Esophagus squamous epithelium (tissue), 4 donors: ENCODE measurements at regions not wholly inside any gene's neighbourhood (a gene's known extent, or its start where the extent isn't known, plus 50 kb on each side); places are given as distances from the start of the nearest gene placed in this dataset.

Experiments used
- POLR2A ChIP-seq, 4 donors: fragments of 450-650 bp; IDR thresholded peaks; one replicate each; pipeline ENCODE4 v1.6.1; 2017; ENCODE audit warnings: antibody characterized with exemption in 4 of 4, mild to moderate bottlenecking in 4 of 4, moderate library complexity in 3 of 4
- TF ChIP-seq, protein P1 (sequence below), 6 experiments: fragments of 450-650 bp in 4 of 6; fragments of 200-600 bp in 2 of 6; sonication (generic) in 2 of 6; IDR thresholded peaks; one replicate each; pipeline ENCODE4 v1.5.1; 2016 to 2019; ENCODE audit warnings: antibody characterized with exemption in 6 of 6, mild to moderate bottlenecking in 4 of 6, moderate library complexity in 4 of 6

DNA sequence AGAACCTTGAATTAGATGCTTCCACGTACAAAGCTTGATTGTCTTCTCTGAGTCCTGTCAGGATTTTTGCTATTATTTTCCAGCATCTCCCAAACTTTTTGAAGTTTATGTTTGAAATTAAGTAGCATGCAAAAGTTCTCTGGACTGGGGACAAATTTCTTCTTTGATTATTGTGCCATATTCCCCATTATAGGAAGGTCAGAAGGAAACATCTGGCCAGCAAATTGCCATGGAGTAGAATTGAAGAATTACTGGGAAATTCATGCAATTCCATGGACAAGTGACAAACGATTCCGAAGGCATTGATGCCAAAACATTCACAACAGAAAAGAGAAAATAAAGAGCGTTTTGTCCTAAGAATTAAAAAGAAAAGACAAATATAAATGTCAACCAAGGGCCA lies 737.2 kb downstream of the CDH11 start:
- TF ChIP-seq POLR2A (IDR thresholded peaks at IDR 0.05), result no peak
- TF ChIP-seq, protein P1, sequence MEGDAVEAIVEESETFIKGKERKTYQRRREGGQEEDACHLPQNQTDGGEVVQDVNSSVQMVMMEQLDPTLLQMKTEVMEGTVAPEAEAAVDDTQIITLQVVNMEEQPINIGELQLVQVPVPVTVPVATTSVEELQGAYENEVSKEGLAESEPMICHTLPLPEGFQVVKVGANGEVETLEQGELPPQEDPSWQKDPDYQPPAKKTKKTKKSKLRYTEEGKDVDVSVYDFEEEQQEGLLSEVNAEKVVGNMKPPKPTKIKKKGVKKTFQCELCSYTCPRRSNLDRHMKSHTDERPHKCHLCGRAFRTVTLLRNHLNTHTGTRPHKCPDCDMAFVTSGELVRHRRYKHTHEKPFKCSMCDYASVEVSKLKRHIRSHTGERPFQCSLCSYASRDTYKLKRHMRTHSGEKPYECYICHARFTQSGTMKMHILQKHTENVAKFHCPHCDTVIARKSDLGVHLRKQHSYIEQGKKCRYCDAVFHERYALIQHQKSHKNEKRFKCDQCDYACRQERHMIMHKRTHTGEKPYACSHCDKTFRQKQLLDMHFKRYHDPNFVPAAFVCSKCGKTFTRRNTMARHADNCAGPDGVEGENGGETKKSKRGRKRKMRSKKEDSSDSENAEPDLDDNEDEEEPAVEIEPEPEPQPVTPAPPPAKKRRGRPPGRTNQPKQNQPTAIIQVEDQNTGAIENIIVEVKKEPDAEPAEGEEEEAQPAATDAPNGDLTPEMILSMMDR (IDR thresholded peaks at IDR 0.05), result no peak
